Peyer's patch (tissue), 4 donors: ENCODE measurements at regions not wholly inside any gene's neighbourhood (a gene's known extent, or its start where the extent isn't known, plus 50 kb on each side); places are given as distances from the start of the nearest gene placed in this dataset.

Experiments used
- DNase-seq, 3 donors: peaks; one replicate each; pipeline ENCODE4 v3.0.0-alpha.2; 2017 to 2019
- H3K27ac ChIP-seq, 4 donors: fragments of 200-600 bp; sonication (generic); one replicate each; pipeline ENCODE4 v1.5.1; 2016 to 2019
- H3K27me3 ChIP-seq, 2 donors: fragments of 200-600 bp; sonication (generic); one replicate each; pipeline ENCODE4 v1.5.1; 2019
- H3K36me3 ChIP-seq, 3 donors: fragments of 200-600 bp; sonication (generic); one replicate each; pipeline ENCODE4 v1.5.1; 2016 to 2019
- H3K4me1 ChIP-seq, 4 donors: fragments of 200-600 bp; sonication (generic); one replicate each; pipeline ENCODE4 v1.5.1; 2016 to 2019
- H3K4me3 ChIP-seq, 4 donors: fragments of 200-600 bp; sonication (generic); 1 replicate in 3 of 4; 2 replicates in 1 of 4; pipeline ENCODE4 v1.5.1; 2016 to 2019; ENCODE audit warnings: mild to moderate bottlenecking in 1 of 4
- H3K9me3 ChIP-seq, 4 donors: fragments of 200-600 bp; sonication (generic); one replicate each; pipeline ENCODE4 v1.5.1; 2016 to 2019; ENCODE audit warnings: mild to moderate bottlenecking in 1 of 4
- POLR2A ChIP-seq, 2 donors: fragments of 450-650 bp; IDR thresholded peaks; one replicate each; pipeline ENCODE4 v1.5.1; 2017; ENCODE audit warnings: antibody characterized with exemption in 2 of 2, mild to moderate bottlenecking in 2 of 2, moderate library complexity in 2 of 2
- TF ChIP-seq, protein P1 (sequence below), 6 experiments: fragments of 450-650 bp in 4 of 6; fragments of 200-600 bp in 2 of 6; sonication (generic) in 1 of 6; IDR thresholded peaks; one replicate each; pipeline ENCODE4 v1.5.1; 2017 to 2019; ENCODE audit warnings: antibody characterized with exemption in 6 of 6, mild to moderate bottlenecking in 3 of 6, moderate library complexity in 1 of 6

GRCh38 chr7:115086146-115086841 lies 164.4 kb downstream of the MDFIC start:
- H3K27me3 ChIP-seq: no peaks in the 10 kb centered on the region
- H3K4me3 ChIP-seq: no peak overlapping the region
- TF ChIP-seq, protein P1, sequence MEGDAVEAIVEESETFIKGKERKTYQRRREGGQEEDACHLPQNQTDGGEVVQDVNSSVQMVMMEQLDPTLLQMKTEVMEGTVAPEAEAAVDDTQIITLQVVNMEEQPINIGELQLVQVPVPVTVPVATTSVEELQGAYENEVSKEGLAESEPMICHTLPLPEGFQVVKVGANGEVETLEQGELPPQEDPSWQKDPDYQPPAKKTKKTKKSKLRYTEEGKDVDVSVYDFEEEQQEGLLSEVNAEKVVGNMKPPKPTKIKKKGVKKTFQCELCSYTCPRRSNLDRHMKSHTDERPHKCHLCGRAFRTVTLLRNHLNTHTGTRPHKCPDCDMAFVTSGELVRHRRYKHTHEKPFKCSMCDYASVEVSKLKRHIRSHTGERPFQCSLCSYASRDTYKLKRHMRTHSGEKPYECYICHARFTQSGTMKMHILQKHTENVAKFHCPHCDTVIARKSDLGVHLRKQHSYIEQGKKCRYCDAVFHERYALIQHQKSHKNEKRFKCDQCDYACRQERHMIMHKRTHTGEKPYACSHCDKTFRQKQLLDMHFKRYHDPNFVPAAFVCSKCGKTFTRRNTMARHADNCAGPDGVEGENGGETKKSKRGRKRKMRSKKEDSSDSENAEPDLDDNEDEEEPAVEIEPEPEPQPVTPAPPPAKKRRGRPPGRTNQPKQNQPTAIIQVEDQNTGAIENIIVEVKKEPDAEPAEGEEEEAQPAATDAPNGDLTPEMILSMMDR (IDR thresholded peaks at IDR 0.05): peak in 1 of 6 experiments; percentile 12
- no peak for TF ChIP-seq POLR2A (IDR thresholded peaks at IDR 0.05)

DNA sequence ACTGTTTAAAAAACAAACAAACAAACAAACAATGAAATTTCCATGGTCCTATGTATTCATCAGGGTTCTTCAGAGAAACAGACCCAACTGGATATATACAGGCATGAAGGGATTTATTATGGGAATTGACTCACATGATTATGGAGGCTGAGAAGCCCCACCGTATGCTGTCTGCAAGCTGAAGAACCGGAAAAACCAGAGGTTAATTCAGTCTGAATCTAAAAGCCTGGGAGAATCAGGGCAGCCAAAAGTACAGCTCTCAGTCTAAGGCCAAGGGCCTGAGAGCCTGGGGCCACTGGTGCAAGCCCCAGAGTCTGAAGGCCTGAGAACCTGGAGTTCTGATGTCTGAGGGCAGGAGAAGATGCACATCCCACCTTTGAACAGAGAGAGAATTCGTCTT lies 163.5 kb downstream of the MDFIC start:
- Histone ChIP-seq H3K27ac (no peak overlapping the region), H3K4me3 (no peak overlapping the region), H3K4me1 (no peaks in the 10 kb centered on the region), H3K9me3 (no peaks in the 10 kb centered on the region), H3K36me3 (no peaks in the 10 kb centered on the region), H3K27me3 (no peaks in the 10 kb centered on the region)
- TF ChIP-seq POLR2A (IDR thresholded peaks at IDR 0.05): no peak
- TF ChIP-seq, protein P1 (IDR thresholded peaks at IDR 0.05): no peak
- no peak for DNase-seq

More at GRCh38 chr7:115086146-115086841, 164.4 kb downstream of the MDFIC start:
- no peak for DNase-seq
- Histone ChIP-seq H3K4me1 (no peaks in the 10 kb centered on the region), H3K9me3 (no peaks in the 10 kb centered on the region), H3K36me3 (no peaks in the 10 kb centered on the region), H3K27ac (no peak overlapping the region)

- H3K9me3 ChIP-seq: no peaks in the 10 kb centered on the region
- H3K27ac ChIP-seq: no peak overlapping the region
- H3K4me1 ChIP-seq: no peaks in the 10 kb centered on the region
- H3K27me3 ChIP-seq: no peaks in the 10 kb centered on the region
- DNase-seq: no peak
- no peaks in the 10 kb centered on the region for H3K36me3 ChIP-seq
- TF ChIP-seq, protein P1 (IDR thresholded peaks at IDR 0.05): no peak
- no peak for TF ChIP-seq POLR2A (IDR thresholded peaks at IDR 0.05)
- no peak overlapping the region for H3K4me3 ChIP-seq
Observed at GRCh38 chr7:115083935-115084334, 162.0 kb downstream of the MDFIC start.

DNA sequence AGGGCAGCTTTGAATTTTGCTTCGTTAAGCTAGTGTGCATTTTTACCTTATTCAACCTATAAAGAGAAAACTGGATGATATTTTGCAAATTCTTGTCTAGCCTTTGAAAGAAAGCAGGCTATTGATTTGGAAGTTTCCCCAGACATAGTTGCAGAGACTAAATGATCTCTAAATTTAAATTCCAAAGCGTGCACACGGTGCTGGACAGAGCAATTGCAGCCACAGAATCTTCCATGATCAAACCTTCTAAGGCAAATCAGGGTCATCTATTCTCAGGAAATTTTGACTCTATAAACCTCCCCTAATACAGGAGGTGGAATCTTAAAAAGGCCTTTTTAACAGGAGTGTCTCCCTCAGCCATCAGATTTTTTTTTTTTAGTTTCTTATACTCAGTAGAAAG lies 159.9 kb downstream of the MDFIC start:
- no peak overlapping the region for H3K4me3 ChIP-seq
- H3K36me3 ChIP-seq: no peaks in the 10 kb centered on the region
- no peak overlapping the region for H3K27ac ChIP-seq
- TF ChIP-seq, protein P1 (IDR thresholded peaks at IDR 0.05): no peak
- TF ChIP-seq POLR2A (IDR thresholded peaks at IDR 0.05): no peak
- H3K27me3 ChIP-seq: no peaks in the 10 kb centered on the region
- H3K4me1 ChIP-seq: no peaks in the 10 kb centered on the region
- H3K9me3 ChIP-seq: no peaks in the 10 kb centered on the region
- no peak for DNase-seq

DNA sequence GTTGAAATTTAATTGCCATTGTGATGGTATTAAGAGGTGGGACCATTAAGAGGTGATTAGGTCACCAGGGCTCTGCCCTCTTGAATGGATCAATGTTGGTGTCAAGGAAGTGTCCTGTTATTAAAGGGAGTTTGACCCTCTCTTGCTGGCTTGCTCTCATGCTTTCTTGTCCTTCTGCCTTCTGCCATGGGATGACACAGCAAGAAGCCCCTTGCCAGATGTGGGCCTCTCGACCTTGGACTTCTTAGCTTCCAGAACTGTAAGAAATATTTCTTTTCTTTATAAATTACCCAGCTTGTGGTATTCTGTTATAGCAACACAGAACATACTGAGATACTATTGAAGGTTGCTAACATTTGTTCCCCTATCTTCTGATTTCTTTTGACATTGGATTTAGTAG lies 157.0 kb downstream of the MDFIC start:
- no peaks in the 10 kb centered on the region for H3K27me3 ChIP-seq
- H3K36me3 ChIP-seq: no peaks in the 10 kb centered on the region
- TF ChIP-seq, protein P1 (IDR thresholded peaks at IDR 0.05): no peak
- no peak for TF ChIP-seq POLR2A (IDR thresholded peaks at IDR 0.05)

More for the DNA sequence above, 157.0 kb downstream of the MDFIC start:
- Histone ChIP-seq H3K4me3 (no peak overlapping the region), H3K27ac (no peak overlapping the region), H3K4me1 (no peaks in the 10 kb centered on the region), H3K9me3 (no peaks in the 10 kb centered on the region)
- no peak for DNase-seq
